Loucy (cell line): ENCODE measurements at regions not wholly inside any gene's neighbourhood (a gene's known extent, or its start where the extent isn't known, plus 50 kb on each side); places are given as distances from the start of the nearest gene placed in this dataset.

ENCODE experiments used
- EZH2phosphoT487 ChIP-seq: fragments of 200-600 bp; IDR thresholded peaks from 2 replicates; pipeline ENCODE4 v1.6.1; 2018; ENCODE audit warnings: antibody characterized with exemption, mild to moderate bottlenecking, moderate library complexity, borderline replicate concordance
- TF ChIP-seq, protein P1 (sequence below): fragments of 200-600 bp; sonication (generic); conservative IDR thresholded peaks from 2 replicates; pipeline ENCODE4 v1.5.1; 2014; ENCODE audit warnings: mild to moderate bottlenecking, antibody characterized with exemption, low read length

DNA sequence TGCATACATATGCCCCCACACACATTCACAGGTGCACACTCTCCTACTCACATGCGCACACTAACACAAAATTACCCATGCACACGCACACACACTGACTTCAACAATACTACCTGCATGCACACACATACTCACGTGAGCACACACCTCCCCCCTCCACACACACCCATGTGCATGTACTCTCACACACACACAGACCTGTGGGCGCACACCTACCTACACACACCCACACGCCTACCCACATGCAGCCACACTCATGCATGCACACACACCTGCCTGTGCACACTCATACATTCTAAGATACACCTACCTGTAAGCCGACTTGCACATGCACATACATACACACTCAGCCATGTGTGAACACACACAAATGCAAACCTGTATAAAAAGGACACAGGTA lies 97.3 kb upstream of the GSC start:
- TF ChIP-seq, protein P1, sequence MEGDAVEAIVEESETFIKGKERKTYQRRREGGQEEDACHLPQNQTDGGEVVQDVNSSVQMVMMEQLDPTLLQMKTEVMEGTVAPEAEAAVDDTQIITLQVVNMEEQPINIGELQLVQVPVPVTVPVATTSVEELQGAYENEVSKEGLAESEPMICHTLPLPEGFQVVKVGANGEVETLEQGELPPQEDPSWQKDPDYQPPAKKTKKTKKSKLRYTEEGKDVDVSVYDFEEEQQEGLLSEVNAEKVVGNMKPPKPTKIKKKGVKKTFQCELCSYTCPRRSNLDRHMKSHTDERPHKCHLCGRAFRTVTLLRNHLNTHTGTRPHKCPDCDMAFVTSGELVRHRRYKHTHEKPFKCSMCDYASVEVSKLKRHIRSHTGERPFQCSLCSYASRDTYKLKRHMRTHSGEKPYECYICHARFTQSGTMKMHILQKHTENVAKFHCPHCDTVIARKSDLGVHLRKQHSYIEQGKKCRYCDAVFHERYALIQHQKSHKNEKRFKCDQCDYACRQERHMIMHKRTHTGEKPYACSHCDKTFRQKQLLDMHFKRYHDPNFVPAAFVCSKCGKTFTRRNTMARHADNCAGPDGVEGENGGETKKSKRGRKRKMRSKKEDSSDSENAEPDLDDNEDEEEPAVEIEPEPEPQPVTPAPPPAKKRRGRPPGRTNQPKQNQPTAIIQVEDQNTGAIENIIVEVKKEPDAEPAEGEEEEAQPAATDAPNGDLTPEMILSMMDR = no peak
- TF ChIP-seq EZH2phosphoT487 = no peak
